HG03460 (cell line): ENCODE measurements at regions not wholly inside any gene's neighbourhood (a gene's known extent, or its start where the extent isn't known, plus 50 kb on each side); places are given as distances from the start of the nearest gene placed in this dataset.
"Not testable (repeated sequence)": the region's sequence is repeated elsewhere in the genome, so short reads cannot be mapped to it uniquely, and the experiment has no call there.

ENCODE experiments used
- ATAC-seq: cut with Tn5 transposase; IDR thresholded peaks from one replicate; pipeline ENCODE4 v1.9.1; 2021; ENCODE audit not compliant: unreplicated experiment

GRCh38 chr12:68478516-68479260 is 132.0 kb upstream of the RAP1B start:
- ATAC-seq, result no peak

- no peak for ATAC-seq
Measured at GRCh38 chr12:68479261-68479895, 131.3 kb upstream of the RAP1B start.

- no peak for ATAC-seq
Measured at GRCh38 chr12:68479896-68480291, 130.8 kb upstream of the RAP1B start.

GRCh38 chr12:68480526-68480925 is 130.2 kb upstream of the RAP1B start:
- no peak for ATAC-seq

- ATAC-seq, result peak; percentile 63
Measured at GRCh38 chr12:68481181-68481941, 129.3 kb upstream of the RAP1B start.

- no peak for ATAC-seq
Measured at GRCh38 chr12:68482014-68482413, 128.7 kb upstream of the RAP1B start.

- peak; percentile 66 for ATAC-seq
Measured at GRCh38 chr12:68482660-68483059, 128.0 kb upstream of the RAP1B start.

GRCh38 chr12:68483592-68484383 is 126.9 kb upstream of the RAP1B start:
- no peak for ATAC-seq

- not testable (repeated sequence) for ATAC-seq
Measured at GRCh38 chr12:68484578-68484977, 126.1 kb upstream of the RAP1B start.

GRCh38 chr12:68486449-68486848 is 124.2 kb upstream of the RAP1B start:
- ATAC-seq, result not testable (repeated sequence)

GRCh38 chr12:68487721-68488309 is 122.9 kb upstream of the RAP1B start:
- ATAC-seq, result no peak

- no peak for ATAC-seq
Measured at GRCh38 chr12:68489273-68489672, 121.4 kb upstream of the RAP1B start.

GRCh38 chr12:68490476-68490875 is 120.2 kb upstream of the RAP1B start:
- no peak for ATAC-seq

GRCh38 chr12:68491204-68491960 is 119.3 kb upstream of the RAP1B start:
- no peak for ATAC-seq

GRCh38 chr12:68495336-68496070 is 115.2 kb upstream of the RAP1B start:
- no peak for ATAC-seq

- no peak for ATAC-seq
Measured at GRCh38 chr12:68497107-68497506, 113.6 kb upstream of the RAP1B start.

- no peak for ATAC-seq
Measured at GRCh38 chr12:68497702-68498101, 113.0 kb upstream of the RAP1B start.

- no peak for ATAC-seq
Measured at GRCh38 chr12:68498736-68499135, 112.0 kb upstream of the RAP1B start.

- no peak for ATAC-seq
Measured at GRCh38 chr12:68499616-68500015, 111.1 kb upstream of the RAP1B start.
